ENCODE measurements at regions not wholly inside any gene's neighbourhood (a gene's known extent, or its start where the extent isn't known, plus 50 kb on each side); places are given as distances from the start of the nearest gene placed in this dataset.

DNA sequence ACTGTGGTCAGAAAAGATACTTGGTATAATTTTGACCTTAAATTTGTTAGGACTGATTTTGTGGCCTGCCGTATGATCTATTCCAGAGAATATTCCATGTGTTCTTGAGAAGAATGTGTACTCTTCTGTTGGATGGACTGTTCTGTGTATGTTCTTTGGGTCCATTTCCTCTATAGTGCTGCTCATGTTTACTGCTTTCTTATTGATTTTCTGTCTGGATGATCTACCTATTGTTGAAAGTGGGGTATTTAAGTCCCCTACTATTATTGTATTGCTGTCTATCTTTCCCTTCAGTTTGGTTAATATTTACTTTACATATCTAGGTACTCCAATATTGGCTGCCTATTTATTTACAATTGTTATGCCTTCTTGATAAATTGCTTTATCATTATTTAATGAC lies 298.4 kb downstream of the BCKDHB start:
- TF ChIP-seq POLR2A (IDR thresholded peaks at IDR 0.05; ENCODE audit: low read depth, low read length): no peak
- TF ChIP-seq PAX5 (IDR thresholded peaks at IDR 0.05; ENCODE audit: insufficient read depth, low read length, severe bottlenecking): no peak
- TF ChIP-seq TAF1 (IDR thresholded peaks at IDR 0.05; ENCODE audit: low read depth, low read length): no peak
- DNase-seq (ENCODE audit: insufficient read length, low spot score): no peak
- FAIRE-seq: no peak

DNA sequence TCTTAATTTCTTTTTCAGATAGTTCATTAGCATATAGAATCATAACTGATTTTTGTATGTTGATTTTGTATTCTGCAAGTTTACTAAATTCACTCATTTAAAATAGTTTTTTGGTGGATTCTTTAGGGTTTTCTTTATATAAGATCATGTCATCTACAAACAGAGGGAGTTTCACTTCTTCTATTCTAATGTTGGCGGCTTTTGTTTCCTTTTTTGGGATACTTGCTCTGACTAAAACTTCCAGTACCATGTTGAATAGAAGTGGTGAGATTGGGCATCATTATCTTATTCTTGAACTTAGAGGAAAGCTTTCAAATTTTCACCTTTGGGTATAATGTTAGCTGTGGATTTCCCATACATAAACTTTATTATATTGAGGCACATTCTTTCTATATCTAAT lies 296.9 kb downstream of the BCKDHB start:
- TF ChIP-seq POLR2AphosphoS5 (IDR thresholded peaks at IDR 0.05; ENCODE audit: low read depth, low read length) (no peak), TAF1 (IDR thresholded peaks at IDR 0.05; ENCODE audit: low read depth, low read length) (no peak), POLR2A (IDR thresholded peaks at IDR 0.05; ENCODE audit: low read depth, low read length) (no peak), SPI1 (IDR thresholded peaks at IDR 0.05; ENCODE audit: low read depth, low read length) (peak; percentile 63; the same call in 1 of the 2 replicates), PAX5 (IDR thresholded peaks at IDR 0.05; ENCODE audit: insufficient read depth, low read length, severe bottlenecking) (no peak)
- no peak for FAIRE-seq
- no peak for DNase-seq (ENCODE audit: insufficient read length, low spot score)

DNA sequence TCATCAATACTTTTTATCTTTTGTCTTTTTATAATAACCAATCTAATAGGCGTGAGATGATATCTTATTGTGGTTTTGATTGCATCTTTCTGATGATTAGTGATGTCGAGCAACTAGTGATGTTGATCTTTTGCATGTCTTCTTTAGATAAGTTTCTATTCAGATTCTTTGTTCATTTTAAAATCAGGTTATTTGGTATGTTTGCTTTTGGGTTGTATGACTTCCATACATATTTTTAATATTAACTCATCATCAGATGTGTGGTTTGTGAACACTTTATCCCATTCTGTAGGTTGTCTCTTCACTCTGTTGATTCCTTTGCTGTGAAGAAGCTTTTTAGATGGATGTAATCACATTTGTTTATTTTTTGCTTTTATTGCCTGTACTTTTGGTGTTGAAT lies 295.8 kb downstream of the BCKDHB start:
- TF ChIP-seq POU2F2 (IDR thresholded peaks at IDR 0.05; ENCODE audit: low read depth, low read length): no peak
- no peak for TF ChIP-seq PAX5 (IDR thresholded peaks at IDR 0.05; ENCODE audit: insufficient read depth, low read length, severe bottlenecking)
- no peak for TF ChIP-seq SPI1 (IDR thresholded peaks at IDR 0.05; ENCODE audit: low read depth, low read length)
- TF ChIP-seq POLR2AphosphoS5 (IDR thresholded peaks at IDR 0.05; ENCODE audit: low read depth, low read length): no peak
- TF ChIP-seq TAF1 (IDR thresholded peaks at IDR 0.05; ENCODE audit: low read depth, low read length): no peak
- TF ChIP-seq POLR2A (IDR thresholded peaks at IDR 0.05; ENCODE audit: low read depth, low read length): no peak
- no peak for DNase-seq (ENCODE audit: insufficient read length, low spot score)
- FAIRE-seq: no peak

All from GM12891 (cell line).